Retina (tissue), 1 donor: ENCODE measurements at regions not wholly inside any gene's neighbourhood (a gene's known extent, or its start where the extent isn't known, plus 50 kb on each side); places are given as distances from the start of the nearest gene placed in this dataset.

Experiments used
- DNase-seq: peaks from one replicate; pipeline ENCODE4 v3.0.0-alpha.2; 2016

GRCh38 chr16:49068224-49068623, 213.4 kb downstream of the CBLN1 start:
- no peak for DNase-seq

- no peak for DNase-seq
Observed at GRCh38 chr16:49067776-49068175, 213.9 kb downstream of the CBLN1 start.

DNA sequence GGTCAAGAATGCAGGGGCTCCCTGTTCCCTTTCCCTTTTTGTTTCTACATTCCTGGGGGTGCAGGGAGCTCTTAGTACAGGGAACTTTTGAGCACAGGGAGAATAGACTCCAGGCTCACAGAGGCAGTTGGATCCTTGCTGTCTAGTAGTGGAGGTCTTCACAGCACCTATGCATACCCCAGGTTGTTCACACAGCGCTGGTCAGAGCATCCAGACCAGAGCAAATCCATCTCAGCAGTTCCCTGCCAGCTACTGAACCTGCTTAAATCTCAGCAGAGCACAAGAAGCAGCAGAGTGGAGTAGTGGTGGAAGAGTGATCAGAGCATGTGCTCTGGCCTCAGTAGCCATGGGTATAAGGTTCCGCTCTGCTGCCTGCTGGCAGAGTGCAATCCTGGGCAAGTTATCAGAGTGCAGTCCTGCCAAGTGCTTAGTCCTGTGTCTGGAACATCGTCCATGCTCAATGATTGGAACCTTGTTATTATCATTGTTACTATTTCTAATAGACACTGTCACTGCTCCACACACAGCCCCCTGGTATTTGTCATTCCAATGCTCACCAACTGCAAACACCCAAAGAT, 220.4 kb downstream of the CBLN1 start:
- DNase-seq: no peak

DNA sequence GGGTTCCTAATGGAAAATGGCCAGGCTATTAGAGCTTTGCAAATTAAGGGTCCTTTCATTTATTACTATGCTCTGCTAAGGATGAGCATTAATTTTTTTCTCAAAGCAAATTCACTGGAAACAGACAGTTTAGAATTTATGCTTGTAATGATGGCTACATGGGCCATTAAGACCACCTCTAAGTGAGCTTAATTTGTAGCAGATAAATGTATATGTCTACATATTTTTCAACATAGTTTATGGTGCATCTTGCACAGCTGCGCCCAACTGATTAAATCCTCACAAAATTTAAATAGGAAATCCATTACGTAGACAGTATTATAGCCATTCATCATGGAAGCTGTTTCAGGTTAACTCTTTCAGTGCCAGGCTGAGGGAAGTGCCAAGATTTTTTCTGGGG, 220.9 kb downstream of the CBLN1 start:
- DNase-seq: no peak

DNA sequence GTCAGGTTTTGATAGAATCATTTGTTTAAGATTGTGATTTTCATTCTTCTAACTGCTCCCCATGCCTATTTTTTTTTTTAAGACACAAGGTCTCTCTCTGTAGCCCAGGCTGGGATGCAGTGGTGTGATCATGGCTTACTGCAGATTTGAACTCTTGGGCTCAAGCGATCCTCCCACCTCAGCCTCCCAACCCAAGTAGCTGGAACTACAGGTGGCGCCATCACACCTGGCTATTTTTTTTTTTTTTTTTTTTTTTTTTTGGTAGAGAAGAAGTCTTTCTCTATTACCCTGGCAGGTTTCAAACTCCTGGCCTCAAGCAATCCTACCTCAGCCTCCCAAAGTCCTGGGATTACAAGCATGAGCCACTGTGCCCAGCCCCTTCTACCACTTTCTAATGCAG, 223.3 kb downstream of the CBLN1 start:
- DNase-seq: no peak

- DNase-seq: no peak
Observed at GRCh38 chr16:49057936-49058335, 223.7 kb downstream of the CBLN1 start.

- no peak for DNase-seq
Observed at GRCh38 chr16:49057391-49057790, 224.2 kb downstream of the CBLN1 start.

GRCh38 chr16:49056546-49056945, 225.1 kb downstream of the CBLN1 start:
- DNase-seq: no peak

GRCh38 chr16:49055824-49056545, 225.7 kb downstream of the CBLN1 start:
- DNase-seq: no peak

DNA sequence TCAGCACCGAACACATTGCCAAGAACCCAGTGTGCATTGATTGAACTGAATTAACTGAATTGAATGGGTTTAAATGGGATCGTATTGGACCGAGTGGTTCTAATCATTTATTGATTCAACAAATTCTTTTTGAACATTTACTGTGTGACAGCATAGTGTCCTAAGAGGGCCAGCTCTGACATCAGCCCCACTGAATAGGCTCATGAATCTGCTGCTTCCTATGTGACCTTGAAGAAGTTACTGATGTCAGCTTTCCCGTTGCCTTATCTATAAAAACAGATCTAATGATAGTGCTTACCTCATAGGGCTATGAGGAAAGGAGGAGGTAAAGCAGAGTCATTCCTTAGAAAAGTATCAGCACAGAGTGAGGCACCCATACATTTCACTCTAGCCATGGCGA, 226.3 kb downstream of the CBLN1 start:
- DNase-seq: no peak

DNA sequence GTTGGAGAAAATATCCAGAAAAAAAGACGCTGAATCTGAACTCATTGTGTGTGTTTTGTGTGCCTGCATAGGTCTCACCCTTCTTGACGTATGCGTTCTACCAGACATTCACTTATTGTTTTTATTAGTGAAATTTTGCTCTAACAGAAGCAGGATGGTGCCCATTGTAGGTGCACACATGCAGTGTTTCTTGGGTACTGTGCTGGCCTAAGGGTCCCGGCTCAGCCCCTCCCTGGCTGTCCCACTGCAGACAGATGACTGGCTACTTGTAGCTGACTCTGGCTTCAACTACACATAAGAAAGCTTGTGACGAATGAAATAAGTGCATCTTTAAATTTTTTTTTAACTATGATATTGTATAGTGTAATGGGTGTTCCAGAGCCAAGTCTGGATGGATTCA, 227.0 kb downstream of the CBLN1 start:
- DNase-seq: no peak

DNA sequence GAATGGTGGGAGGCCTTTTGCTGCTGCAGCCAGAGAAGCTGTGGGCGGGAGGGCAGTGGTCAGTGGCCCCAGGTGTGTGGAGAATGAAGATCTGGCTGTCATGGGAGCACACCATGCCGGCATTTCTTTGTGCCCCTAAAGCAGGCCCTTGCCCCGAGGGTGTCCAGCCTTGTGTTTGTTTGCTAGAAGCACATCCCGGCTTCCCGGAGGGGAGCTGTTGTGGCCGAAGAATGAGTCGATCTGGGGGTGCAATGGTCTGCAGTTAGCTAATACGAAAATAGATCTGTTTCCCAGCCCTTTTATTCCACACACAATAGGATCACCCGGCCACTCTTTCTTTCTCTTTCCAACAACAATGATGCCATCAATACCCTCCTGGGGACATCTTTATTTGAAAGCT, 228.8 kb downstream of the CBLN1 start:
- no peak for DNase-seq

DNA sequence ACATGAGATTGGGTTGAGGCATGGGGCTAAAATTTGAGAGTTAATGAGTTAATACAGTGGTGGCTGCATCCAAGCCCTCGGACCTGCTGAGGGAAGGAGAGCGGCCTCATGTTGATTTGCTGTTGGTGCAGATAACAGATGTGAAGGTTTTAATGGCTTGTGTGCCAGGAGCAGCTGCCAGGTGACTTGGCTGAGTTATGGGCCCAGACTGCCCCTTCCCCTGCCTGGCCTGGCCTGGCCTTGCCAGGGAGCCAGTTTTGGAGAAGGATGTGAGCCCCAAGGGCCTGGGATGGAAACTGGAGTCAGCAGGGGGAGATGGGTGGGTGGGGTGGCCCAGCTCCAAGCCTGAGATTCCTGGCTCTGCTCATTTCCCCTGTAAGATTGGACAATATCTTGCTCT, 230.1 kb downstream of the CBLN1 start:
- DNase-seq: no peak

DNA sequence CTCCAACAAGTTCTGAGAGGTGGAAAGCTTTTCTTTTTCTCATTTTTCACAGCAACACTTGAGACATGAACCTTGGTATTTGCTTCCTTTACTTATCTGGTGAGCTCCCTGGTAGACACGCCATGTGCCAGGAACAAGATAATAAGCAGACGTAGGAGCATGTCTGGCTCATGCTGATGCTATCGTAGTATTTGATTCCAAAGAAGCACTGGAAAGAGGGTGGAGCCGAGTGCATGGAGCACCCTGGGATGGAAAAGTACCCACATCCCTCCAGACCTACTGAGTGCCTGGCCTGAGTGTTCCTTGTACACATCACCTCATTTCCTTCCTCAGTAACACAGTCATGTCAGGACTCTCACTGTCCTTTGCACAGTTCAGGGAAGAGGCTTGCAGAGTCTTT, 231.0 kb downstream of the CBLN1 start:
- DNase-seq: no peak

DNA sequence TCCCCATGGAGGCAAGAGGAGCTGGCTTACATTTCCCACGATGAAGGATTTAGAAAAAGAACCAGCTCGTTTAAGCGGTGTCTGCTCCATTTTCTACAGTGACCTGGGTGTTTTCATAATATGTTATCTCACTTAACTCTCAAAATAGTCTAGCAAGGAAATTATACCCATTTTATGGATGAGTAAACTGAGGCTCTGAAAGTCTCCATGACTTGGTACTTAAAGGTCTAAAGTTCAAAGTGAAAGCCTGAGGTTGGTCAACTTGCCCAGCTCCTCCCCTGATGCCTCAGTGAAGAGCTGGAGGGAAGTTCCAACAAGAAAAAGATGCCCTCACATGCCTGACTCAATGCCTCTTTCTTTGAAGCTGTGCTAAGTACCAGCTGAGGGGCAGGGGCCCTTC, 232.0 kb downstream of the CBLN1 start:
- no peak for DNase-seq

GRCh38 chr16:49049191-49049590, 232.4 kb downstream of the CBLN1 start:
- DNase-seq: no peak

DNA sequence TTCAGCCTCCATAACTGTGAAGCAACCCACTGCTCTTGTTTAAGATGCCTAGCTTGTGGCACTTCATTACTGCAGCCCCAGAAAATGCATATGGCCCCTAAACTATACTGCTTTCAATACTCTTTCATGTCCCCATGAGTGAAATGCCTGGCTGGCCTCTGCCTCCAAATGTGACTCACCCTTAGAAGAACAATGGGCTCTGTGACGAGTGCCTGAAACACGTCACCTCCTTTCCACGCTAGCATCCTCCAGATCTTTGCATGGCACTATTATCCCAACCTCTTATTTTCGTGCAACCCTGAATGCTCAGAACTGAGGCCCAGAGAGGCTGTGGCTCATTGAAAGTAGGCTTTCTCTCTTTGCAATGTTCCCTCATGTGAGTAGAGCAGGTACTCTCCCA, 233.1 kb downstream of the CBLN1 start:
- DNase-seq: no peak

DNA sequence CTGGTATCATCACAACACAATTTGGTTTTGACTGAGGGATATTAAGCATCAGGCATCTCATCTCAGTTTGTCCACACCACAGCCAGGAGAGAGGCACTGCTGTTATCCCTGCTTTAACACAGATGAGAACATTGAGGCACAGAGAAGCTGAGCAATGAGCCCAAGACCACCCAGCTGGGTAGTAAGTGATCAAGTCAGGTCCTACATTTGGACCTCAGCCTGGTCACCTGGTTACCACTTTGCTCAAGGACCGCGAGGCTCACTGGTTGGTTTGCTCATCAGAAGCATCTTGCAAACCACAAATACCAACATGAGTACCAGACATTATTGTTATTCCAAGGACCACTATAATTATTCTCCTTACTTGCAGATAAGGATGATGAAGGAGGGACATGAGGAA, 245.5 kb downstream of the CBLN1 start:
- DNase-seq: no peak

- no peak for DNase-seq
Observed at GRCh38 chr16:49027420-49027819, 254.2 kb downstream of the CBLN1 start.

DNA sequence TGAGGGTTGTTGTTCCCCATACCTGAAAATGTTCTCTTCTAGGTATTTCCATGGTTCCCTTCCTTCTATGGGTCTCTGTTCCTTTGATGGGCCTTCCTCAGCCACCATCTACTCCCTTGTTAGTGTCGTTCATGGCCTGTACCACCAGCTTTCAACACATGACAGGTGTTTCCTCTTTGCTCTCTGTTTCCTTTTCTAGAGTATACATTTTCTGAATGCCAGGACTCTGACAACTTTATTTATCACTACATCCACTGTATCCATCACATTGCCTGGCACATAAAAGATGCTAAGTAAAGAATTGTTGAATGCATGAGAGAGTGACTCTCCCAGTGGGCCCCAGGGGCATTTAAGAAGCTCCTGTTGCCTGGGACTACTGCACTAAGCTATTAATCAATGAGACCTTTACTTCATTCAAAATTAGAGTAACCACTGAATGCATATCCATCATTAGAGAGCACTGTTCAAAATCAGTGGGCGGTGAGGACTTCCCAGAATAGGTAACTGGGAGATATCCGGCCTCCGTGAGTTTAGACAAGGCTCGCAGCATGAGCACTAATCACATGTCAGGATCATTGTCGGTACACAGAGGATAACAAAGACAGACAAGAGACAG, 255.0 kb downstream of the CBLN1 start:
- DNase-seq: peak; percentile 40

DNA sequence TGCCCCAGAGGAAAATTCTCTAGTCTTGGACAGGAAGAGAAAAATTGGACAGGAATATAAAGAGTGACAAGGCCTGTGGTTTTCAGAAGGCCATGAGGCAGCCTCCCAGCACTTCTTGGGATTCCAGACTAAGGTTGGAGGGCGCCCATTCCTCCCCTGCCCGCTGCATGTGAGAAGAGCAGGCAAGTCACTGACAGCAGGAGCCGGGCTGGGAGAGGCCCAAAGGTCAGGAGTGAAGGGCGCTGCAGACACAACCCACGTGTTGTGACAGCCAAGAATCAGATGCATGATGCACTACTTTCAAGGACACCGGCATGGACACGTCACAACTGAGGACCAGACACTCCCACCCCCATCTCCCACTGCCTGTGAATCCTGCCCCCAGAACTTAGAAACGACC, 256.7 kb downstream of the CBLN1 start:
- DNase-seq: no peak

DNA sequence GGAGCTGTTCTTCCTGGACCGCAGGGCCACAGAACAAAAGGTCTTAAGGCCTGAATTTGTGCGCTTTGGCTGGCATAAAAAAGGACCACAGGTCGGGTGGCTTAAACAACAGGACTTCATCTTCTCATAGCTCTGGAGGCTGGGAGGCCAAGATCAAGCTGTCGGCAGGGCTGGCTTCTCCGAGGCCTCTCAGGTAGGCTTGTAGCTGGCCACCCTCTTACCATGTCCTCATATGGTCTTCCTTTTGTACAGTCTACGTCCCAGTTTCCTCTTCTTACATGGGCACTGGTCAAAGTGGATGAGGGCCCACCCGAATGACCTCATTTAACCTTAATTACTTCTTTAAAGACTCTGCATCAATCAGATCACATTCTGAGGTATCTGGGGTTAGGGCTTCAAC, 257.6 kb downstream of the CBLN1 start:
- no peak for DNase-seq

DNA sequence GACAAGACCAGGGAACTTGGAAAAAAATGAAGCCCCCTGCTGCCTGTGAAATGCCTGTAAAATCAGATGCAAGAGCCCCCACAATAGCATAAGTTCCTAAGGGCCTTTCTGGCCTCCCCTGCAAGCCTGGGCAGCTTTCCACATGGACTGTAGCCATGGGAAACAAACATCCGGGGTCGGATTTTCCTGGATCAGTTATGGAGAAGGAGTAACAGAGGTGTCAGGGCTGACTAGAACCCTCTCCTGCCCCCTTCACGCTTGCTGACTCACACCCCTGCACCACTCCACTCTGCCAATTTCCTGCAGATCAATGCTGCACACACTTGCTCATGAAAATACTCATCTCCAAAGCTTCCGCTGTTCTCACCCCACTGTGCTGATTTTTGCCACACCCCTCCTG, 258.6 kb downstream of the CBLN1 start:
- DNase-seq: no peak

GRCh38 chr16:49022351-49022963, 259.2 kb downstream of the CBLN1 start:
- DNase-seq: no peak
